ENCODE measurements at regions not wholly inside any gene's neighbourhood (a gene's known extent, or its start where the extent isn't known, plus 50 kb on each side); places are given as distances from the start of the nearest gene placed in this dataset.

DNA sequence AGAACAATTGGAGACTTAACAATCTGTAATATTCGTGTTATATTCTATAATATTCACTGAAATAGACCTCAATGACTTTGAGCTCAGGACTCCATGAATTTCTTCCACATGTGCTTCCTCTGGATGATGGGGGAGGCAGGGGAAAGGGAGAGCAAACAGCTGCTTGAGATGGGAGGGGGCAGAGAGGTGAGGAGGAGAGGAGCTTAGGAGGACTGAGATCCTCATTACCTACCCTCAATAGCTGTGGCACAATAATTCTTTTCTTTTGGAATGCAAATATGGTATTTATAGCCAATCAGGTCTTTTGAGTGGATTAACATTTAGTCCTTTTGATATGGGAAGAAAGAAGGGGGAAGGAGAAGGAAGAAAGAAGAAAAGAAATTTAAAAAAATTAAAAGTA is 64.1 kb upstream of the ZNF217 start:
- TF ChIP-seq JUND (IDR thresholded peaks at IDR 0.05) (no peak), FOXA2 (IDR thresholded peaks at IDR 0.05) (no peak), GABPA (IDR thresholded peaks at IDR 0.05 in 1 of 2, conservative IDR thresholded peaks at IDR 0.05 in 1 of 2) (no peak), RAD21 (IDR thresholded peaks at IDR 0.05) (no peak), RXRA (IDR thresholded peaks at IDR 0.05) (no peak), FOXA1 (IDR thresholded peaks at IDR 0.05) (no peak), HNF4A (conservative IDR thresholded peaks at IDR 0.05) (no peak), TAF1 (conservative IDR thresholded peaks at IDR 0.05) (no peak), EGR1 (IDR thresholded peaks at IDR 0.05; ENCODE audit: low read depth in 2 of 2) (no peak)
- TF ChIP-seq, protein P1, sequence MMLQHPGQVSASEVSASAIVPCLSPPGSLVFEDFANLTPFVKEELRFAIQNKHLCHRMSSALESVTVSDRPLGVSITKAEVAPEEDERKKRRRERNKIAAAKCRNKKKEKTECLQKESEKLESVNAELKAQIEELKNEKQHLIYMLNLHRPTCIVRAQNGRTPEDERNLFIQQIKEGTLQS (IDR thresholded peaks at IDR 0.05): no peak
- TF ChIP-seq, protein P2, sequence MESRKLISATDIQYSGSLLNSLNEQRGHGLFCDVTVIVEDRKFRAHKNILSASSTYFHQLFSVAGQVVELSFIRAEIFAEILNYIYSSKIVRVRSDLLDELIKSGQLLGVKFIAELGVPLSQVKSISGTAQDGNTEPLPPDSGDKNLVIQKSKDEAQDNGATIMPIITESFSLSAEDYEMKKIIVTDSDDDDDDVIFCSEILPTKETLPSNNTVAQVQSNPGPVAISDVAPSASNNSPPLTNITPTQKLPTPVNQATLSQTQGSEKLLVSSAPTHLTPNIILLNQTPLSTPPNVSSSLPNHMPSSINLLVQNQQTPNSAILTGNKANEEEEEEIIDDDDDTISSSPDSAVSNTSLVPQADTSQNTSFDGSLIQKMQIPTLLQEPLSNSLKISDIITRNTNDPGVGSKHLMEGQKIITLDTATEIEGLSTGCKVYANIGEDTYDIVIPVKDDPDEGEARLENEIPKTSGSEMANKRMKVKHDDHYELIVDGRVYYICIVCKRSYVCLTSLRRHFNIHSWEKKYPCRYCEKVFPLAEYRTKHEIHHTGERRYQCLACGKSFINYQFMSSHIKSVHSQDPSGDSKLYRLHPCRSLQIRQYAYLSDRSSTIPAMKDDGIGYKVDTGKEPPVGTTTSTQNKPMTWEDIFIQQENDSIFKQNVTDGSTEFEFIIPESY (IDR thresholded peaks at IDR 0.05): no peak
- TF ChIP-seq, protein P3, sequence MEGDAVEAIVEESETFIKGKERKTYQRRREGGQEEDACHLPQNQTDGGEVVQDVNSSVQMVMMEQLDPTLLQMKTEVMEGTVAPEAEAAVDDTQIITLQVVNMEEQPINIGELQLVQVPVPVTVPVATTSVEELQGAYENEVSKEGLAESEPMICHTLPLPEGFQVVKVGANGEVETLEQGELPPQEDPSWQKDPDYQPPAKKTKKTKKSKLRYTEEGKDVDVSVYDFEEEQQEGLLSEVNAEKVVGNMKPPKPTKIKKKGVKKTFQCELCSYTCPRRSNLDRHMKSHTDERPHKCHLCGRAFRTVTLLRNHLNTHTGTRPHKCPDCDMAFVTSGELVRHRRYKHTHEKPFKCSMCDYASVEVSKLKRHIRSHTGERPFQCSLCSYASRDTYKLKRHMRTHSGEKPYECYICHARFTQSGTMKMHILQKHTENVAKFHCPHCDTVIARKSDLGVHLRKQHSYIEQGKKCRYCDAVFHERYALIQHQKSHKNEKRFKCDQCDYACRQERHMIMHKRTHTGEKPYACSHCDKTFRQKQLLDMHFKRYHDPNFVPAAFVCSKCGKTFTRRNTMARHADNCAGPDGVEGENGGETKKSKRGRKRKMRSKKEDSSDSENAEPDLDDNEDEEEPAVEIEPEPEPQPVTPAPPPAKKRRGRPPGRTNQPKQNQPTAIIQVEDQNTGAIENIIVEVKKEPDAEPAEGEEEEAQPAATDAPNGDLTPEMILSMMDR (IDR thresholded peaks at IDR 0.05; ENCODE audit: low read depth, low read length, missing input control): no peak
- TF ChIP-seq, protein P4, sequence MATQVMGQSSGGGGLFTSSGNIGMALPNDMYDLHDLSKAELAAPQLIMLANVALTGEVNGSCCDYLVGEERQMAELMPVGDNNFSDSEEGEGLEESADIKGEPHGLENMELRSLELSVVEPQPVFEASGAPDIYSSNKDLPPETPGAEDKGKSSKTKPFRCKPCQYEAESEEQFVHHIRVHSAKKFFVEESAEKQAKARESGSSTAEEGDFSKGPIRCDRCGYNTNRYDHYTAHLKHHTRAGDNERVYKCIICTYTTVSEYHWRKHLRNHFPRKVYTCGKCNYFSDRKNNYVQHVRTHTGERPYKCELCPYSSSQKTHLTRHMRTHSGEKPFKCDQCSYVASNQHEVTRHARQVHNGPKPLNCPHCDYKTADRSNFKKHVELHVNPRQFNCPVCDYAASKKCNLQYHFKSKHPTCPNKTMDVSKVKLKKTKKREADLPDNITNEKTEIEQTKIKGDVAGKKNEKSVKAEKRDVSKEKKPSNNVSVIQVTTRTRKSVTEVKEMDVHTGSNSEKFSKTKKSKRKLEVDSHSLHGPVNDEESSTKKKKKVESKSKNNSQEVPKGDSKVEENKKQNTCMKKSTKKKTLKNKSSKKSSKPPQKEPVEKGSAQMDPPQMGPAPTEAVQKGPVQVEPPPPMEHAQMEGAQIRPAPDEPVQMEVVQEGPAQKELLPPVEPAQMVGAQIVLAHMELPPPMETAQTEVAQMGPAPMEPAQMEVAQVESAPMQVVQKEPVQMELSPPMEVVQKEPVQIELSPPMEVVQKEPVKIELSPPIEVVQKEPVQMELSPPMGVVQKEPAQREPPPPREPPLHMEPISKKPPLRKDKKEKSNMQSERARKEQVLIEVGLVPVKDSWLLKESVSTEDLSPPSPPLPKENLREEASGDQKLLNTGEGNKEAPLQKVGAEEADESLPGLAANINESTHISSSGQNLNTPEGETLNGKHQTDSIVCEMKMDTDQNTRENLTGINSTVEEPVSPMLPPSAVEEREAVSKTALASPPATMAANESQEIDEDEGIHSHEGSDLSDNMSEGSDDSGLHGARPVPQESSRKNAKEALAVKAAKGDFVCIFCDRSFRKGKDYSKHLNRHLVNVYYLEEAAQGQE (IDR thresholded peaks at IDR 0.05): no peak
- Histone ChIP-seq H3K27ac (ENCODE audit: low read depth in 1 of 2, low read length in 2 of 2) (peak overlapping the region; percentile 0 to 28), H3K27me3 (ENCODE audit: control insufficient read depth in 4 of 4, insufficient read depth in 4 of 4, low read length in 3 of 4) (no peaks in the 10 kb centered on the region), H3K4me3 (ENCODE audit: low read depth in 1 of 3, low read length in 3 of 3) (no peak overlapping the region), H3K4me1 (ENCODE audit: control insufficient read depth in 4 of 4, insufficient read depth in 4 of 4, low read length in 3 of 4) (peaks cover 12 to 43% (median 34%) of the 10 kb centered on the region in 4 donors), H3K36me3 (ENCODE audit: control insufficient read depth in 4 of 4, insufficient read depth in 3 of 4, low read depth in 1 of 4, low read length in 3 of 4) (no peaks in the 10 kb centered on the region), H3K9me3 (ENCODE audit: control insufficient read depth in 4 of 4, low read length in 3 of 4) (no peaks in the 10 kb centered on the region), H3K9ac (ENCODE audit: low read depth in 1 of 2, low read length in 2 of 2) (no peak overlapping the region)
- WGBS: 88% methylated on average over 1 of the region's 1 CpG
- DNase-seq (ENCODE audit: low spot score): no peak

DNA sequence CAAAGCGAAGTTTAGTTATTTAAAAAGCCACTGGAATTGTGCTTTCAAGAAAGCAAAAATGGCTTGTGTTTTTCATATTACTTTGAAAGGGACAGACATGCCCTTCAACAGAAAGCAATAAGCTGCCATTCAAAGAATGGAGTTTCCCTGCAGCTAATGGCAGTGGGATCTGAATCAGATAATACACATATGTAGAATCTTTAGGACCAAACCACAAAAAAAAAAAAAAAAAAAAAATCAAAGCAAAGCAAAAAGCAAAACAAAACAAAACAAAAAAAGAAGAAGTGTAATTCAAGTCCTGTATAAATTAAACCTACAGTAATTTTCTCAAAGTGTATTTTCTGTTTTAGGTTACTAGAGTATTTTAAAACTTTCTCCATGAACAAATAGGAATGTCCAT is 63.6 kb upstream of the ZNF217 start:
- peak overlapping the region in 1 of 2 donors; percentile 55 for H3K9ac ChIP-seq (ENCODE audit: low read depth in 1 of 2, low read length in 2 of 2)
- H3K27me3 ChIP-seq (ENCODE audit: control insufficient read depth in 4 of 4, insufficient read depth in 4 of 4, low read length in 3 of 4): no peaks in the 10 kb centered on the region
- H3K27ac ChIP-seq (ENCODE audit: low read depth in 1 of 2, low read length in 2 of 2): peak overlapping the region; percentile 0 to 28
- H3K36me3 ChIP-seq (ENCODE audit: control insufficient read depth in 4 of 4, insufficient read depth in 3 of 4, low read depth in 1 of 4, low read length in 3 of 4): no peaks in the 10 kb centered on the region
- H3K4me1 ChIP-seq (ENCODE audit: control insufficient read depth in 4 of 4, insufficient read depth in 4 of 4, low read length in 3 of 4): peaks cover 12 to 44% (median 35%) of the 10 kb centered on the region in 4 donors
- no peaks in the 10 kb centered on the region for H3K9me3 ChIP-seq (ENCODE audit: control insufficient read depth in 4 of 4, low read length in 3 of 4)
- no peak for DNase-seq (ENCODE audit: low spot score)
- 92% methylated on average over 1 of the region's 1 CpG for WGBS
- H3K4me3 ChIP-seq (ENCODE audit: low read depth in 1 of 3, low read length in 3 of 3): no peak overlapping the region
- TF ChIP-seq FOXA2 (IDR thresholded peaks at IDR 0.05): no peak
- TF ChIP-seq, protein P4 (IDR thresholded peaks at IDR 0.05): no peak
- TF ChIP-seq, protein P1 (IDR thresholded peaks at IDR 0.05): no peak
- TF ChIP-seq RAD21 (IDR thresholded peaks at IDR 0.05): no peak
- no peak for TF ChIP-seq FOXA1 (IDR thresholded peaks at IDR 0.05)
- no peak for TF ChIP-seq YY1 (IDR thresholded peaks at IDR 0.05)
- TF ChIP-seq HNF4G (IDR thresholded peaks at IDR 0.05): no peak
- TF ChIP-seq NR2F2 (IDR thresholded peaks at IDR 0.05): no peak
- TF ChIP-seq, protein P5, sequence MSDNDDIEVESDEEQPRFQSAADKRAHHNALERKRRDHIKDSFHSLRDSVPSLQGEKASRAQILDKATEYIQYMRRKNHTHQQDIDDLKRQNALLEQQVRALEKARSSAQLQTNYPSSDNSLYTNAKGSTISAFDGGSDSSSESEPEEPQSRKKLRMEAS (IDR thresholded peaks at IDR 0.05): no peak
- no peak for TF ChIP-seq TAF1 (conservative IDR thresholded peaks at IDR 0.05)
- TF ChIP-seq EGR1 (IDR thresholded peaks at IDR 0.05; ENCODE audit: low read depth in 2 of 2): no peak

All from liver (tissue), 8 donors.